Astrocyte of the spinal cord (primary cell): ENCODE measurements at regions not wholly inside any gene's neighbourhood (a gene's known extent, or its start where the extent isn't known, plus 50 kb on each side); places are given as distances from the start of the nearest gene placed in this dataset.

Experiments
- DNase-seq: peaks from one replicate; pipeline ENCODE4 v3.0.0; 2011; ENCODE audit warnings: low read depth, low spot score
- H3K4me3 ChIP-seq: 2 replicates; pipeline ENCODE4 v1.5.1; 2011; ENCODE audit warnings: low read depth, mild to moderate bottlenecking, low read length, moderate library complexity
- CTCF ChIP-seq: IDR thresholded peaks from 2 replicates; pipeline ENCODE4 v1.5.1; 2012; ENCODE audit warnings: low read depth, mild to moderate bottlenecking, low read length, inconsistent platforms
- in situ Hi-C: cut with HindIII; loops from 2 replicates; pipeline ENCODE4 v1.10.0; 2017; ENCODE audit warnings: low sequenced_read_pairs

GRCh38 chr18:72336786-72337185 lies 207.4 kb downstream of the CBLN2 start:
- DNase-seq = no peak
- H3K4me3 ChIP-seq = no peak overlapping the region
- in situ Hi-C loops = no loop called here
- no peak for TF ChIP-seq CTCF

- no peak for TF ChIP-seq CTCF
- DNase-seq = no peak
- no peak overlapping the region for H3K4me3 ChIP-seq
- in situ Hi-C loops = no loop called here
Measured at GRCh38 chr18:72329533-72329932, 214.6 kb downstream of the CBLN2 start.

GRCh38 chr18:72325307-72325706 lies 218.8 kb downstream of the CBLN2 start:
- in situ Hi-C loops = no loop called here
- TF ChIP-seq CTCF = no peak
- DNase-seq = no peak
- no peak overlapping the region for H3K4me3 ChIP-seq

- DNase-seq = no peak
- in situ Hi-C loops = no loop called here
- TF ChIP-seq CTCF = no peak
- no peak overlapping the region for H3K4me3 ChIP-seq
Measured at GRCh38 chr18:72324677-72325076, 219.5 kb downstream of the CBLN2 start.

- in situ Hi-C loops = no loop called here
- DNase-seq = no peak
- H3K4me3 ChIP-seq = no peak overlapping the region
- no peak for TF ChIP-seq CTCF
Measured at GRCh38 chr18:72316497-72316896, 227.6 kb downstream of the CBLN2 start.

- no peak overlapping the region for H3K4me3 ChIP-seq
- no peak for TF ChIP-seq CTCF
- no peak for DNase-seq
- in situ Hi-C loops = no loop called here
Measured at GRCh38 chr18:72283148-72283925, 260.8 kb downstream of the CBLN2 start.
